Thymus (tissue), 11 donors: ENCODE measurements at regions not wholly inside any gene's neighbourhood (a gene's known extent, or its start where the extent isn't known, plus 50 kb on each side); places are given as distances from the start of the nearest gene placed in this dataset.

ENCODE experiments used
- DNase-seq, 9 donors: peaks; one replicate each; pipeline ENCODE4 v3.0.0-alpha.2; 2013; ENCODE audit warnings: low spot score in 9 of 9, low read depth in 6 of 9, missing footprints in 1 of 9
- H3K27ac ChIP-seq, 2 donors: one replicate each; pipeline ENCODE4 v1.5.1; 2013; ENCODE audit warnings: control low read depth in 1 of 2, low read depth in 1 of 2, low read length in 1 of 2, mild to moderate bottlenecking in 1 of 2, moderate library complexity in 1 of 2
- H3K27me3 ChIP-seq, 2 donors: one replicate each; pipeline ENCODE4 v1.5.1; 2013; ENCODE audit warnings: low read length in 1 of 2; ENCODE audit not compliant: control insufficient read depth in 2 of 2, insufficient read depth in 1 of 2
- H3K36me3 ChIP-seq, 2 donors: one replicate each; pipeline ENCODE4 v1.5.1; 2013; ENCODE audit warnings: low read length in 1 of 2, mild to moderate bottlenecking in 1 of 2, moderate library complexity in 1 of 2; ENCODE audit not compliant: control insufficient read depth in 2 of 2, insufficient read depth in 2 of 2
- H3K4me1 ChIP-seq, 2 donors: one replicate each; pipeline ENCODE4 v1.5.1; 2013; ENCODE audit warnings: low read length in 2 of 2; ENCODE audit not compliant: control insufficient read depth in 2 of 2, insufficient read depth in 2 of 2
- H3K4me3 ChIP-seq, 2 donors: one replicate each; pipeline ENCODE4 v1.5.1; 2013; ENCODE audit warnings: low read length in 2 of 2, control low read depth in 1 of 2, mild to moderate bottlenecking in 1 of 2
- H3K9me3 ChIP-seq, 2 donors: one replicate each; pipeline ENCODE4 v1.5.1; 2013; ENCODE audit warnings: low read length in 1 of 2, mild to moderate bottlenecking in 1 of 2; ENCODE audit not compliant: control insufficient read depth in 2 of 2, insufficient read depth in 1 of 2
- WGBS: extraction: QIAGEN DNeasy Blood & Tissue Kit; methylation state at CpG from one replicate; pipeline ENCODE4 v1.1.7; 2013; 5-methylcytosine and 5-hydroxymethylcytosine counted together
- donor health status: healthy.

GRCh38 chr16:26795184-26795583, 271.5 kb upstream of the C16orf82 start:
- Histone ChIP-seq H3K27ac (no peak overlapping the region), H3K27me3 (no peaks in the 10 kb centered on the region), H3K4me1 (no peaks in the 10 kb centered on the region), H3K4me3 (no peak overlapping the region), H3K9me3 (no peaks in the 10 kb centered on the region), H3K36me3 (no peaks in the 10 kb centered on the region)
- WGBS, result 22% methylated on average over 3 of the region's 3 CpGs
- peak in 1 of 9 donors; percentile 10 for DNase-seq

- DNase-seq, result no peak
- Histone ChIP-seq H3K4me1 (no peaks in the 10 kb centered on the region), H3K9me3 (no peaks in the 10 kb centered on the region), H3K36me3 (no peaks in the 10 kb centered on the region), H3K27me3 (no peaks in the 10 kb centered on the region), H3K27ac (no peak overlapping the region), H3K4me3 (no peak overlapping the region)
- WGBS, result 94% methylated on average over 3 of the region's 3 CpGs
These were observed 265.1 kb upstream of the C16orf82 start for GRCh38 chr16:26801628-26802027.

GRCh38 chr16:26802440-26802839, 264.3 kb upstream of the C16orf82 start:
- Histone ChIP-seq H3K4me1 (no peaks in the 10 kb centered on the region), H3K27me3 (no peaks in the 10 kb centered on the region), H3K27ac (no peak overlapping the region), H3K4me3 (no peak overlapping the region), H3K36me3 (no peaks in the 10 kb centered on the region), H3K9me3 (no peaks in the 10 kb centered on the region)
- 46% methylated on average over 4 of the region's 4 CpGs for WGBS
- no peak for DNase-seq

- no peaks in the 10 kb centered on the region for H3K27me3 ChIP-seq
- H3K9me3 ChIP-seq, result no peaks in the 10 kb centered on the region
- DNase-seq, result no peak
These were observed 263.8 kb upstream of the C16orf82 start for GRCh38 chr16:26802965-26803364.

GRCh38 chr16:26806657-26807056, 260.1 kb upstream of the C16orf82 start:
- 92% methylated on average over 6 of the region's 6 CpGs for WGBS
- DNase-seq, result no peak
- H3K4me1 ChIP-seq, result no peaks in the 10 kb centered on the region
- H3K27ac ChIP-seq, result no peak overlapping the region
- no peaks in the 10 kb centered on the region for H3K36me3 ChIP-seq
- H3K4me3 ChIP-seq, result no peak overlapping the region
- H3K27me3 ChIP-seq, result no peaks in the 10 kb centered on the region
- no peaks in the 10 kb centered on the region for H3K9me3 ChIP-seq

More at GRCh38 chr16:26802965-26803364, 263.8 kb upstream of the C16orf82 start:
- Histone ChIP-seq H3K27ac (no peak overlapping the region), H3K4me1 (no peaks in the 10 kb centered on the region), H3K4me3 (no peak overlapping the region), H3K36me3 (no peaks in the 10 kb centered on the region)

GRCh38 chr16:26809461-26809860, 257.3 kb upstream of the C16orf82 start:
- Histone ChIP-seq H3K36me3 (no peaks in the 10 kb centered on the region), H3K27me3 (no peaks in the 10 kb centered on the region), H3K27ac (no peak overlapping the region), H3K9me3 (no peaks in the 10 kb centered on the region), H3K4me1 (no peaks in the 10 kb centered on the region), H3K4me3 (no peak overlapping the region)
- no peak for DNase-seq
- WGBS, result 69% methylated on average over 1 of the region's 2 CpGs

GRCh38 chr16:26816266-26816665, 250.5 kb upstream of the C16orf82 start:
- H3K36me3 ChIP-seq, result no peaks in the 10 kb centered on the region
- H3K9me3 ChIP-seq, result no peaks in the 10 kb centered on the region
- no peak for DNase-seq
- 86% methylated on average over 7 of the region's 7 CpGs for WGBS
- no peak overlapping the region for H3K27ac ChIP-seq
- H3K4me1 ChIP-seq, result no peaks in the 10 kb centered on the region
- H3K27me3 ChIP-seq, result no peaks in the 10 kb centered on the region
- H3K4me3 ChIP-seq, result no peak overlapping the region

- no peak for DNase-seq
- H3K9me3 ChIP-seq, result no peaks in the 10 kb centered on the region
These were observed 249.7 kb upstream of the C16orf82 start for GRCh38 chr16:26816885-26817571.

GRCh38 chr16:26818393-26818792, 248.3 kb upstream of the C16orf82 start:
- H3K36me3 ChIP-seq, result no peaks in the 10 kb centered on the region
- WGBS, result 95% methylated on average over 2 of the region's 2 CpGs
- no peak overlapping the region for H3K4me3 ChIP-seq
- no peaks in the 10 kb centered on the region for H3K4me1 ChIP-seq
- DNase-seq, result no peak
- H3K27me3 ChIP-seq, result no peaks in the 10 kb centered on the region
- no peak overlapping the region for H3K27ac ChIP-seq
- H3K9me3 ChIP-seq, result no peaks in the 10 kb centered on the region

More at GRCh38 chr16:26816885-26817571, 249.7 kb upstream of the C16orf82 start:
- Histone ChIP-seq H3K27ac (no peak overlapping the region), H3K4me3 (no peak overlapping the region), H3K4me1 (no peaks in the 10 kb centered on the region), H3K27me3 (no peaks in the 10 kb centered on the region), H3K36me3 (no peaks in the 10 kb centered on the region)
- 85% methylated on average over 21 of the region's 21 CpGs for WGBS
